COR-L47 (cell line): ENCODE measurements at regions not wholly inside any gene's neighbourhood (a gene's known extent, or its start where the extent isn't known, plus 50 kb on each side); places are given as distances from the start of the nearest gene placed in this dataset.

ENCODE experiments used
- DNase-seq: peaks from one replicate; lab custom pipeline; 2025; lab: John Stamatoyannopoulos, UW

- no peak for DNase-seq
These were observed 192.4 kb upstream of the IGF1R start for GRCh38 chr15:98455904-98456303.

DNA sequence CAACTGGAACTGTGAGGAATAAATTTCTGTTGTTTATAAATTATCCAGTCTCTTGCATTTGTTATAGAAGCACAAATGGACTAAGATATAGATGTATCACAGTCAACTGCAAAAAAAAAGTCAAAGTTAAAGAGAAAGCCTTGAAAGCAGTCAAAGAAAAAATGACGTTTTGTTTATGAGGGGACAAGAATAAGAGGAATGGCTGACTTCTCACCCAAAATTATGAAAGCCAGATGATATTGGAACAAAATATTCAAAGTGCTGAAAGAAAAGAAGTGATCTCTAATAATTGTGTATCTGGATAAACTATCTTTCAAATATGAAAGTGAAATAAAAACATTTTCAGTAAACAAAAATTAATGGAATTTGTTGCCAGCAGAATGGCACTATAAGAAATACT is 171.8 kb upstream of the IGF1R start:
- no peak for DNase-seq

DNA sequence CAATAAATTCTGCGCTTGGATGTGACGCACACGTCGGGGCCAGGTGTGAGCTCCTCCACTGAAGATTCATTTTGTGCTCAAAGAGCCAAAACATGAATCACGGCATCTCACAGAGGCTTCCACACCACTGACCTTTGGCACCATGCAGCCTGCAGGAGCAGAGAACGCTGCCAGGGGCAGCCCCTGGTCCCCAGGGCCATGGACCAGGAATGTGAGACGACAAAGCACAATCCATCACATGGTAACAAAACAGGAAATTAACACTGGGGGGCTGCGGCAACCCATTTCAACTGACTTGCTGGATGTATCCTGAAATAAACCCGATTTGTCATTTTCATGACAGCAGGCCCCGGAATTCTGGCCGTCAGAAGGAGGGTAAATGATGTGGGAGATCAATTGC is 167.5 kb upstream of the IGF1R start:
- no peak for DNase-seq

GRCh38 chr15:98483575-98484130 is 164.7 kb upstream of the IGF1R start:
- DNase-seq, result no peak

- DNase-seq, result no peak
These were observed 163.4 kb upstream of the IGF1R start for GRCh38 chr15:98484914-98485313.

GRCh38 chr15:98485451-98485850 is 162.9 kb upstream of the IGF1R start:
- no peak for DNase-seq

GRCh38 chr15:98493966-98494511 is 154.3 kb upstream of the IGF1R start:
- DNase-seq, result no peak

GRCh38 chr15:98501192-98501591 is 147.1 kb upstream of the IGF1R start:
- DNase-seq, result no peak

- DNase-seq, result no peak
These were observed 146.7 kb upstream of the IGF1R start for GRCh38 chr15:98501632-98502031.

- DNase-seq, result no peak
These were observed 144.4 kb upstream of the IGF1R start for GRCh38 chr15:98503970-98504369.

GRCh38 chr15:98504998-98505397 is 143.3 kb upstream of the IGF1R start:
- DNase-seq, result no peak

DNA sequence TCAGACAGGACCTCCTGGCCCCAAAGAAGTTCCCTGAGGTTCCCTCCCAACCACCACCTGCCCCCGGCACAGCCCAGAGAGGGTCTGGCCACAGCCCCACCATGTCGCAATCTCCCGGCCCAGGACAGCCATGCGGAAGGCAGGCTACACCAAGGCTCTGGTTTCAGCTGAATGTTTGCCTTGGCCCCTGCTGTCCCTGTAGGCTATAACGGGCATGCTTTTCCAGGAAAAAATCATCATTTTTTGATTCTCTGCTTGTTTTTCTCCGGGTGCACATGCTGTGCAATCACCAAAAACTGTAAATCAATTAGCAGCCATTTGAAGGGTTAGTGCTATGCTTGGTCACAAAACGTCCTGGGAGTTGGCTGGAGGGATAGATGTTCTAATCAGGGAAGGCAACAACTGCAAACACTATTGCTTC is 142.7 kb upstream of the IGF1R start:
- DNase-seq, result no peak

GRCh38 chr15:98506172-98506571 is 142.2 kb upstream of the IGF1R start:
- no peak for DNase-seq

- no peak for DNase-seq
These were observed 141.6 kb upstream of the IGF1R start for GRCh38 chr15:98506711-98507110.

DNA sequence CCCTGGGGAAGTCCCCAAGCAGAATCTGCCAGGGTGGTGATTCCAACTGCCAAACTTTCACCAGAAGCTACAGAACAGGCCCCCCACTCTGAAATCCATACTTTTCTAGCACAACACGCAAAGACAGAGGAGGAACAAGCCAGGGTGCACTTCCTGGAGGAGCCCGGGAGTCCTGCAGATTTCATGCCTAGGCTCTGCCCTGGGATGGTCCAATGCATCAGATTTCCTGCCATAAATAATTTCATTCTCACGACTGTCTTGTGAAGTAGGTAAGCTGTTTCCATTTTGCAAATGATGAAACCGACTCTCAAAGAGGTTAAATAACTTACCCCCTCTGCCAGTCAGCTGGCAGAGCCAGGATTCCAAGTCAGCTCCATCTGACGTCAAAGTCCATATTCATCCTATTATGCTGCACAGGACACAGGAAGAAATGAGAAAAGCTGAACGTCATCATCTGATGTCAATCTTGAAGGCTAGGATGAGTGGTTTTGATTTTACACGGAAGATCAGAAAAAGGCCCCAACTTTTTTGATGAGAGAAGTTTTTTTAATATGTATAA is 134.8 kb upstream of the IGF1R start:
- DNase-seq, result no peak

- no peak for DNase-seq
These were observed 134.2 kb upstream of the IGF1R start for GRCh38 chr15:98514034-98514622.

- peak; percentile 72 for DNase-seq
These were observed 129.3 kb upstream of the IGF1R start for GRCh38 chr15:98518823-98519561.

- no peak for DNase-seq
These were observed 128.4 kb upstream of the IGF1R start for GRCh38 chr15:98519767-98520550.

GRCh38 chr15:98522127-98522526 is 126.2 kb upstream of the IGF1R start:
- DNase-seq, result no peak

DNA sequence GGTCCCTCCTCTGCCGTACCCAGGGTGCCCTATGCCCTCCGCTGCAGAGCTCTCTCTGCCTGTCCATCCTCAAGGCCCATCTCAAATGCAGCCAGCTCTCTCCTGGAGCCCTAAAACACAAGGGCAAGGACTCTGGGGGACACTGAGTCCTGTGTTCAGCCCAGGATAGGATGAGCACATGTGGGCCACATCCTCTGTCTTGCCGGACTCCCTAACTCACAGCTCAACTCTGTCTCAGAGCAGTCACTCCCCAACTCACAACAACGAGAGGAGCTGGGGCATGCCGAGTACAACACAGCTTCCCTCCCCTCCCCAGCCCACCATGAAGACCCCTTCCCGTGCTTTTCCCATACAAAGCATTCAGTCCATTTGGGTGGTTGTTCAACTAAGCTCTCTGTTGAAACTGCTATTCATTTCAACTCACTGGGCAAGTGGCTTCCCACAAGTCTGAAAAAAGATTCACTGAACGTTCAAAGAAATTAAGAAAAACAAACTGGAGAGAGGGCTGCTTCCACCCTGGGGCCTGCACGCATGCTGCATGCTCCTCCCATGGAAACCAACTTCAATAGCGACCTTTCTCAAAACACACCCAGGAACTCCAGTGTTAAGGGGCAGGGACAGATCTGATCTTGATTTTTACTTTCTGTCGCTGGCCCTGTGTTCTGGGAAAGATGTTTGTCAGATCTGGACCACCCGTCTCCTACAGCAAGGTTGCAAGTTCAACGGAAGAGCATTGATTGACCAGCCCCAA is 124.3 kb upstream of the IGF1R start:
- DNase-seq, result no peak
